SU-DHL-6 (cell line): ENCODE measurements at regions not wholly inside any gene's neighbourhood (a gene's known extent, or its start where the extent isn't known, plus 50 kb on each side); places are given as distances from the start of the nearest gene placed in this dataset.
A peak's percentile ranks its signal among the peaks of the same experiment; 100 is the strongest.

Experiments used
- H2AFZ ChIP-seq: fragments of 200-600 bp; sonication (generic); 2 replicates; pipeline ENCODE4 v1.6.1; 2014; ENCODE audit warnings: low read depth, mild to moderate bottlenecking, moderate library complexity, mixed read lengths, antibody characterized with exemption, low read length; ENCODE audit not compliant: severe bottlenecking
- H3F3A ChIP-seq: fragments of 200-600 bp; shearing (Covaris generic); 2 replicates; pipeline ENCODE4 v1.6.0; 2016; ENCODE audit warnings: antibody characterized with exemption, mild to moderate bottlenecking; ENCODE audit not compliant: insufficient read depth
- H3K27ac ChIP-seq: fragments of 200-600 bp; sonication (generic); 2 replicates; pipeline ENCODE4 v1.5.1; 2016; ENCODE audit warnings: low read depth, mild to moderate bottlenecking, low read length, moderate library complexity, mixed read lengths
- H3K27me3 ChIP-seq: fragments of 200-600 bp; sonication (generic), shearing (Covaris generic); 2 replicates; pipeline ENCODE4 v1.6.0; 2014; ENCODE audit warnings: mild to moderate bottlenecking, low read length
- H3K36me3 ChIP-seq: fragments of 200-600 bp; sonication (generic); 2 replicates; pipeline ENCODE4 v1.6.1; 2014; ENCODE audit warnings: mild to moderate bottlenecking, low read length, mixed read lengths
- H3K4me2 ChIP-seq: fragments of 300-600, 200-600 bp; shearing (Covaris generic), sonication (generic); 2 replicates; pipeline ENCODE4 v1.6.0; 2014; ENCODE audit warnings: low read length, low read depth, mild to moderate bottlenecking; ENCODE audit not compliant: poor library complexity, severe bottlenecking
- H3K4me3 ChIP-seq: fragments of 200-600 bp; sonication (generic); 2 replicates; pipeline ENCODE4 v1.5.1; 2014; ENCODE audit warnings: antibody characterized with exemption, low read length, mild to moderate bottlenecking, mixed read lengths; ENCODE audit not compliant: insufficient read depth, poor library complexity, severe bottlenecking
- H3K79me2 ChIP-seq: fragments of 200-600 bp; sonication (generic); 2 replicates; pipeline ENCODE4 v1.6.1; 2014; ENCODE audit warnings: mild to moderate bottlenecking, low read length, moderate library complexity; ENCODE audit not compliant: insufficient read depth
- H3K9ac ChIP-seq: fragments of 200-600 bp; sonication (generic); 2 replicates; pipeline ENCODE4 v1.7.0; 2014; ENCODE audit warnings: mild to moderate bottlenecking, low read length
- H3K9me2 ChIP-seq: fragments of 200-600 bp; sonication (generic); replicated peaks from 2 replicates; pipeline ENCODE4 v1.6.1; 2014; ENCODE audit warnings: low read length; ENCODE audit not compliant: insufficient read depth
- H3K9me3 ChIP-seq: fragments of 200-600 bp; sonication (generic); 2 replicates; pipeline ENCODE4 v1.6.1; 2014; ENCODE audit warnings: low read length, mixed read lengths; ENCODE audit not compliant: insufficient read depth
- H4K20me1 ChIP-seq: fragments of 200-600 bp; sonication (generic); 2 replicates; pipeline ENCODE4 v1.6.1; 2014; ENCODE audit warnings: low read depth, mild to moderate bottlenecking, antibody characterized with exemption, low read length, moderate library complexity, mixed read lengths
- CTCF ChIP-seq: fragments of 200-600 bp; sonication (generic); IDR thresholded peaks from one replicate; pipeline ENCODE4 v1.5.1; 2017; ENCODE audit warnings: antibody characterized with exemption, mild to moderate bottlenecking, low read length, moderate library complexity; ENCODE audit not compliant: insufficient read depth, poor library complexity, severe bottlenecking
- EZH2phosphoT487 ChIP-seq: fragments of 200-600 bp; sonication (generic), shearing (Covaris generic); conservative IDR thresholded peaks from 2 replicates; pipeline ENCODE4 v1.6.1; 2018; ENCODE audit warnings: mild to moderate bottlenecking, antibody characterized with exemption, low read length, moderate library complexity, mixed read lengths

GRCh38 chr3:162842549-162843216 is 1346.1 kb downstream of the OTOL1 start:
- Histone ChIP-seq H4K20me1 (no peaks in the 10 kb centered on the region), H3K4me3 (no peak overlapping the region), H3K27ac (no peak overlapping the region), H3K79me2 (no peaks in the 10 kb centered on the region), H3F3A (no peaks in the 10 kb centered on the region), H3K4me2 (no peak overlapping the region), H2AFZ (no peak overlapping the region), H3K9ac (no peak overlapping the region), H3K9me3 (no peaks in the 10 kb centered on the region), H3K27me3 (no peaks in the 10 kb centered on the region), H3K36me3 (no peaks in the 10 kb centered on the region), H3K9me2 (no peaks in the 10 kb centered on the region)
- TF ChIP-seq EZH2phosphoT487 (no peak), CTCF (no peak)

- Histone ChIP-seq H3K9me2 (no peaks in the 10 kb centered on the region), H3K4me3 (no peak overlapping the region), H2AFZ (peak overlapping the region; percentile 91), H3K36me3 (no peaks in the 10 kb centered on the region), H3K9ac (no peak overlapping the region), H4K20me1 (no peaks in the 10 kb centered on the region), H3K27me3 (no peaks in the 10 kb centered on the region), H3K9me3 (no peaks in the 10 kb centered on the region), H3K27ac (no peak overlapping the region), H3F3A (no peaks in the 10 kb centered on the region), H3K4me2 (peak overlapping the region; percentile 42), H3K79me2 (no peaks in the 10 kb centered on the region)
- no peak for TF ChIP-seq EZH2phosphoT487
- no peak for TF ChIP-seq CTCF
These were observed 1349.3 kb downstream of the OTOL1 start for GRCh38 chr3:162845918-162846317.

- Histone ChIP-seq H3K79me2 (no peaks in the 10 kb centered on the region), H3K9me2 (no peaks in the 10 kb centered on the region), H3K4me2 (no peak overlapping the region), H4K20me1 (no peaks in the 10 kb centered on the region), H3K27ac (no peak overlapping the region), H3K9me3 (no peaks in the 10 kb centered on the region), H2AFZ (no peak overlapping the region), H3K9ac (no peak overlapping the region), H3K27me3 (no peaks in the 10 kb centered on the region), H3F3A (no peaks in the 10 kb centered on the region), H3K4me3 (no peak overlapping the region), H3K36me3 (no peaks in the 10 kb centered on the region)
- TF ChIP-seq EZH2phosphoT487 (no peak), CTCF (no peak)
These were observed 1350.9 kb downstream of the OTOL1 start for GRCh38 chr3:162847511-162847910.
